ENCODE measurements at regions not wholly inside any gene's neighbourhood (a gene's known extent, or its start where the extent isn't known, plus 50 kb on each side); places are given as distances from the start of the nearest gene placed in this dataset.

DNA sequence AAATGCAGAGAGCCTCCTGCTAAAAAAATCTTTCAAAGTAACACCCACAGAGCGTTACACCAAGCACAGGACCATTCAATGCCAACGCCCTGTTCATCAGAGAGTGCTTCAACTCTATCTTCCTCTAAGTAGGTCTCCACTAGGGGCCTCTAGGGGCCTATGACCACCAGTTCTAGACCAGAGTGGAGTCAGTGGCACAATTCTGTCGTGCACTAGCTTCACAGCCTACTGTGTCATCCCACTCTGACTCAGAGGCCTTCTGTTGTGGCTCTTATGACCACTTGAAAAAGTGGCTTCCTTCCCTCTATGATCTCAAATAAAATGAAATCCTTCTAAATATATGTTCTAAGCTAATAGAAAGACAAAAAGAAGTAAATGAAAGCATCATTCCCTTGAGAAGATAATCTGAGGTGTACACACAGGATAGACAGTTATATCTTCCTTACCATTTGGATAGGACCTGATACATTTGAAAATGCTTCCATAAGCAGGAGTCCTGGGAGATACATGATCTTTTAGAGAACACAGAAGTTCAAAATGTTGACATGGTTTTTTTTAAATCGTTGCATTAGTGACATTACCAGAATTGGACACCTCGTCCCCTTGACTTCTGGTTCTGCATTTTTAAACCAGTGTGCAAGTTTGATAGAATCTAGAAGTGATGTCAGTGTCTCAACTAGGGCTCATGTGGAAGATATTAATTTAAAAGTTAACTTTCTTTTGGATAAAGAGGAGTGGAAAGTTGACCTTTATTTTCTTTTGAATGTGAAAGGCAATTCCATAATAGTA is 151.9 kb downstream of the SH3BGRL2 start:
- Histone ChIP-seq H3K4me2 (no peak overlapping the region), H3F3A (replicated peaks; ENCODE audit: insufficient read depth) (no peaks in the 10 kb centered on the region), H3K27ac (ENCODE audit: low read depth in 2 of 2, low read length in 1 of 2) (peak overlapping the region in 1 of 2 experiments; percentile 98; a peak in 2 of 4 replicates), H3K9me3 (no peaks in the 10 kb centered on the region), H3K36me3 (replicated peaks in 1 of 2; ENCODE audit: control insufficient read depth in 1 of 2, insufficient read depth in 2 of 2, low read length in 1 of 2) (no peaks in the 10 kb centered on the region), H3K27me3 (ENCODE audit: insufficient read depth) (no peaks in the 10 kb centered on the region), H3K79me2 (ENCODE audit: insufficient read depth) (no peaks in the 10 kb centered on the region), H3K9me2 (no peaks in the 10 kb centered on the region), H2AFZ (ENCODE audit: low read depth) (no peak overlapping the region), H4K20me1 (ENCODE audit: insufficient read depth) (no peaks in the 10 kb centered on the region), H3K9ac (no peak overlapping the region), H3K4me1 (ENCODE audit: control insufficient read depth in 1 of 2, insufficient read depth in 2 of 2, low read depth in 1 of 2, low read length in 1 of 2) (peaks cover 0 to 34% of the 10 kb centered on the region in 2 experiments; a peak in 2 of 4 replicates), H3K4me3 (ENCODE audit: low read depth in 2 of 2, low read length in 1 of 2) (no peak overlapping the region)
- TF ChIP-seq CHD2 (IDR thresholded peaks at IDR 0.05; ENCODE audit: low read length, partially characterized antibody) (no peak), POLR2AphosphoS5 (IDR thresholded peaks at IDR 0.05; ENCODE audit: low read depth, low read length) (no peak), RAD21 (IDR thresholded peaks at IDR 0.05; ENCODE audit: low read length) (no peak), FOXJ3 (CRISPR knock-in tag; IDR thresholded peaks at IDR 0.05) (no peak), MEF2A (IDR thresholded peaks at IDR 0.05; ENCODE audit: borderline replicate concordance, low read depth) (no peak), SMC3 (IDR thresholded peaks at IDR 0.05; ENCODE audit: low read depth, low read length) (no peak)
- TF ChIP-seq, protein P1, sequence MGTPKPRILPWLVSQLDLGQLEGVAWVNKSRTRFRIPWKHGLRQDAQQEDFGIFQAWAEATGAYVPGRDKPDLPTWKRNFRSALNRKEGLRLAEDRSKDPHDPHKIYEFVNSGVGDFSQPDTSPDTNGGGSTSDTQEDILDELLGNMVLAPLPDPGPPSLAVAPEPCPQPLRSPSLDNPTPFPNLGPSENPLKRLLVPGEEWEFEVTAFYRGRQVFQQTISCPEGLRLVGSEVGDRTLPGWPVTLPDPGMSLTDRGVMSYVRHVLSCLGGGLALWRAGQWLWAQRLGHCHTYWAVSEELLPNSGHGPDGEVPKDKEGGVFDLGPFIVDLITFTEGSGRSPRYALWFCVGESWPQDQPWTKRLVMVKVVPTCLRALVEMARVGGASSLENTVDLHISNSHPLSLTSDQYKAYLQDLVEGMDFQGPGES (IDR thresholded peaks at IDR 0.05; ENCODE audit: low read depth, low read length) = no peak
- TF ChIP-seq, protein P2, sequence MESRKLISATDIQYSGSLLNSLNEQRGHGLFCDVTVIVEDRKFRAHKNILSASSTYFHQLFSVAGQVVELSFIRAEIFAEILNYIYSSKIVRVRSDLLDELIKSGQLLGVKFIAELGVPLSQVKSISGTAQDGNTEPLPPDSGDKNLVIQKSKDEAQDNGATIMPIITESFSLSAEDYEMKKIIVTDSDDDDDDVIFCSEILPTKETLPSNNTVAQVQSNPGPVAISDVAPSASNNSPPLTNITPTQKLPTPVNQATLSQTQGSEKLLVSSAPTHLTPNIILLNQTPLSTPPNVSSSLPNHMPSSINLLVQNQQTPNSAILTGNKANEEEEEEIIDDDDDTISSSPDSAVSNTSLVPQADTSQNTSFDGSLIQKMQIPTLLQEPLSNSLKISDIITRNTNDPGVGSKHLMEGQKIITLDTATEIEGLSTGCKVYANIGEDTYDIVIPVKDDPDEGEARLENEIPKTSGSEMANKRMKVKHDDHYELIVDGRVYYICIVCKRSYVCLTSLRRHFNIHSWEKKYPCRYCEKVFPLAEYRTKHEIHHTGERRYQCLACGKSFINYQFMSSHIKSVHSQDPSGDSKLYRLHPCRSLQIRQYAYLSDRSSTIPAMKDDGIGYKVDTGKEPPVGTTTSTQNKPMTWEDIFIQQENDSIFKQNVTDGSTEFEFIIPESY (IDR thresholded peaks at IDR 0.05; ENCODE audit: borderline replicate concordance, low read depth) = no peak
- TF ChIP-seq, protein P3, sequence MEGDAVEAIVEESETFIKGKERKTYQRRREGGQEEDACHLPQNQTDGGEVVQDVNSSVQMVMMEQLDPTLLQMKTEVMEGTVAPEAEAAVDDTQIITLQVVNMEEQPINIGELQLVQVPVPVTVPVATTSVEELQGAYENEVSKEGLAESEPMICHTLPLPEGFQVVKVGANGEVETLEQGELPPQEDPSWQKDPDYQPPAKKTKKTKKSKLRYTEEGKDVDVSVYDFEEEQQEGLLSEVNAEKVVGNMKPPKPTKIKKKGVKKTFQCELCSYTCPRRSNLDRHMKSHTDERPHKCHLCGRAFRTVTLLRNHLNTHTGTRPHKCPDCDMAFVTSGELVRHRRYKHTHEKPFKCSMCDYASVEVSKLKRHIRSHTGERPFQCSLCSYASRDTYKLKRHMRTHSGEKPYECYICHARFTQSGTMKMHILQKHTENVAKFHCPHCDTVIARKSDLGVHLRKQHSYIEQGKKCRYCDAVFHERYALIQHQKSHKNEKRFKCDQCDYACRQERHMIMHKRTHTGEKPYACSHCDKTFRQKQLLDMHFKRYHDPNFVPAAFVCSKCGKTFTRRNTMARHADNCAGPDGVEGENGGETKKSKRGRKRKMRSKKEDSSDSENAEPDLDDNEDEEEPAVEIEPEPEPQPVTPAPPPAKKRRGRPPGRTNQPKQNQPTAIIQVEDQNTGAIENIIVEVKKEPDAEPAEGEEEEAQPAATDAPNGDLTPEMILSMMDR (IDR thresholded peaks at IDR 0.05) = no peak
- TF ChIP-seq, protein P4, sequence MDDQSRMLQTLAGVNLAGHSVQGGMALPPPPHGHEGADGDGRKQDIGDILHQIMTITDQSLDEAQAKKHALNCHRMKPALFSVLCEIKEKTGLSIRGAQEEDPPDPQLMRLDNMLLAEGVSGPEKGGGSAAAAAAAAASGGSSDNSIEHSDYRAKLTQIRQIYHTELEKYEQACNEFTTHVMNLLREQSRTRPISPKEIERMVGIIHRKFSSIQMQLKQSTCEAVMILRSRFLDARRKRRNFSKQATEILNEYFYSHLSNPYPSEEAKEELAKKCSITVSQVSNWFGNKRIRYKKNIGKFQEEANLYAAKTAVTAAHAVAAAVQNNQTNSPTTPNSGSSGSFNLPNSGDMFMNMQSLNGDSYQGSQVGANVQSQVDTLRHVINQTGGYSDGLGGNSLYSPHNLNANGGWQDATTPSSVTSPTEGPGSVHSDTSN (IDR thresholded peaks at IDR 0.05) = no peak
- no peak for DNase-seq
- ChIA-PET POLR2A (interaction anchor here (1.7 kb wide), 1 partner anchor 27 kb away, joined by 18 read pairs; no protein-coding TSS in a partner anchor), CTCF (interaction anchor here (7.3 to 11.2 kb wide), 2 partner anchors 27 to 31 kb away, joined by 74 to 116 read pairs; no protein-coding TSS in a partner anchor)
- WGBS (ENCODE audit: low lambda C conversion rate) = 57% methylated on average over 5 of the region's 5 CpGs

Measured in SK-N-SH (cell line).